SK-N-SH (cell line): ENCODE measurements at regions not wholly inside any gene's neighbourhood (a gene's known extent, or its start where the extent isn't known, plus 50 kb on each side); places are given as distances from the start of the nearest gene placed in this dataset.

Experiments used
- CTCF ChIA-PET: fragments of 300-600, 350-600 bp; formaldehyde crosslinking; extraction: SDS; loops from one replicate; lab custom pipeline; 2021; lab: Yijun Ruan, JAX
- POLR2A ChIA-PET: fragments of 350-600 bp; sonication (Branson Sonifier 250); formaldehyde crosslinking; extraction: SDS; loops from one replicate; lab custom pipeline; 2020; ENCODE audit warnings: antibody characterized with exemption, inconsistent platforms; lab: Yijun Ruan, JAX
- DNase-seq: peaks from one replicate; pipeline ENCODE4 v3.0.0; 2012
- H2AFZ ChIP-seq: fragments of 200-600 bp; sonication (generic); 2 replicates; pipeline ENCODE4 v1.8.1; 2016; ENCODE audit warnings: antibody characterized with exemption, mild to moderate bottlenecking, low read depth
- H3F3A ChIP-seq: fragments of 200-600 bp; sonication (generic); replicated peaks from 2 replicates; pipeline ENCODE3; 2016; ENCODE audit warnings: antibody characterized with exemption, mild to moderate bottlenecking; ENCODE audit not compliant: insufficient read depth
- H3K27ac ChIP-seq, 2 experiments: fragments of 200-500 bp in 1 of 2; fragments of 200-600 bp in 1 of 2; sonication (Bioruptor generic) in 1 of 2; sonication (generic), shearing (Covaris generic) in 1 of 2; 2 replicates each; pipeline versions ENCODE4 v1.5.1 to v1.6.1; 2014 to 2016; ENCODE audit warnings: low read depth in 2 of 2, inconsistent platforms in 1 of 2, low read length in 1 of 2, mild to moderate bottlenecking in 1 of 2, mixed read lengths in 1 of 2
- H3K27me3 ChIP-seq: fragments of 200-600 bp; sonication (generic), shearing (Covaris generic); 2 replicates; pipeline ENCODE4 v1.6.1; 2016; ENCODE audit warnings: mixed run types; ENCODE audit not compliant: insufficient read depth
- H3K36me3 ChIP-seq, 2 experiments: fragments of 200-500 bp in 1 of 2; fragments of 200-600 bp in 1 of 2; sonication (Bioruptor generic) in 1 of 2; sonication (generic) in 1 of 2; replicated peaks in 1 of 2; 2 replicates each; pipeline versions ENCODE3 to v1.5.1; 2014 to 2016; ENCODE audit warnings: low read length in 1 of 2, mild to moderate bottlenecking in 1 of 2; ENCODE audit not compliant: insufficient read depth in 2 of 2, control insufficient read depth in 1 of 2
- H3K4me1 ChIP-seq, 2 experiments: fragments of 200-500 bp in 1 of 2; fragments of 200-600 bp in 1 of 2; sonication (Bioruptor generic) in 1 of 2; sonication (generic), shearing (Covaris generic) in 1 of 2; 2 replicates each; pipeline versions ENCODE4 v1.5.1 to v1.6.1; 2014 to 2016; ENCODE audit warnings: low read depth in 1 of 2, low read length in 1 of 2, mixed run types in 1 of 2; ENCODE audit not compliant: insufficient read depth in 2 of 2, control insufficient read depth in 1 of 2
- H3K4me2 ChIP-seq: fragments of 200-600 bp; sonication (generic), shearing (Covaris generic); 2 replicates; pipeline ENCODE4 v1.6.1; 2017; ENCODE audit warnings: mixed run types
- H3K4me3 ChIP-seq, 2 experiments: fragments of 200-500 bp in 1 of 2; fragments of 200-600 bp in 1 of 2; sonication (Bioruptor generic) in 1 of 2; sonication (generic), shearing (Covaris generic) in 1 of 2; 2 replicates each; pipeline versions ENCODE4 v1.5.1 to v1.8.1; 2014 to 2016; ENCODE audit warnings: low read depth in 2 of 2, inconsistent platforms in 1 of 2, low read length in 1 of 2, mild to moderate bottlenecking in 1 of 2, mixed read lengths in 1 of 2, moderate library complexity in 1 of 2
- H3K79me2 ChIP-seq: fragments of 200-600 bp; sonication (generic); 2 replicates; pipeline ENCODE4 v1.8.1; 2017; ENCODE audit warnings: mild to moderate bottlenecking; ENCODE audit not compliant: insufficient read depth
- H3K9ac ChIP-seq: fragments of 200-600 bp; sonication (generic); 2 replicates; pipeline ENCODE4 v1.6.1; 2017; ENCODE audit warnings: mixed run types
- H3K9me2 ChIP-seq: fragments of 200-600 bp; sonication (generic); 2 replicates; pipeline ENCODE4 v1.6.1; 2017; ENCODE audit warnings: mixed run types
- H3K9me3 ChIP-seq: fragments of 200-600 bp; sonication (generic); 2 replicates; pipeline ENCODE4 v1.6.1; 2017; ENCODE audit warnings: mixed run types, mild to moderate bottlenecking, moderate library complexity
- H4K20me1 ChIP-seq: fragments of 200-600 bp; sonication (generic); 2 replicates; pipeline ENCODE4 v1.6.1; 2017; ENCODE audit warnings: mild to moderate bottlenecking, mixed run types; ENCODE audit not compliant: insufficient read depth
- CHD2 ChIP-seq: fragments of 150-350 bp; IDR thresholded peaks from 2 replicates; pipeline ENCODE4 v1.6.1; 2018; ENCODE audit warnings: low read length; ENCODE audit not compliant: partially characterized antibody
- ELF1 ChIP-seq: IDR thresholded peaks from 2 replicates; pipeline ENCODE4 v1.4.0; 2012
- EP300 ChIP-seq, 2 experiments: IDR thresholded peaks; 2 replicates each; pipeline versions ENCODE4 v1.4.0 to v1.6.1; 2012; ENCODE audit warnings: borderline replicate concordance in 1 of 2, low read depth in 1 of 2, low read length in 1 of 2
- EZH2phosphoT487 ChIP-seq: fragments of 200-600 bp; sonication (generic); IDR thresholded peaks from 2 replicates; pipeline ENCODE4 v1.6.1; 2017; ENCODE audit warnings: low read depth, mixed run types, mild to moderate bottlenecking, antibody characterized with exemption, moderate library complexity, borderline replicate concordance
- MXI1 ChIP-seq: IDR thresholded peaks from 2 replicates; pipeline ENCODE4 v1.6.1; 2012; ENCODE audit warnings: mild to moderate bottlenecking, low read depth, low read length, improper control_type of control experiment
- POLR2AphosphoS5 ChIP-seq: IDR thresholded peaks from 2 replicates; pipeline ENCODE4 v1.6.1; 2012; ENCODE audit warnings: low read depth, low read length
- REST ChIP-seq: IDR thresholded peaks from 2 replicates; pipeline ENCODE4 v1.6.1; 2012; ENCODE audit warnings: mild to moderate bottlenecking, low read depth, low read length, moderate library complexity
- RFX5 ChIP-seq: IDR thresholded peaks from 2 replicates; pipeline ENCODE4 v1.6.1; 2012; ENCODE audit warnings: mild to moderate bottlenecking, improper control_type of control experiment, low read length
- RXRA ChIP-seq: IDR thresholded peaks from 2 replicates; pipeline ENCODE4 v1.4.0; 2012; ENCODE audit warnings: low read depth, mild to moderate bottlenecking, borderline replicate concordance
- YY1 ChIP-seq: IDR thresholded peaks from 2 replicates; pipeline ENCODE4 v1.4.0; 2012; ENCODE audit warnings: low read depth, mild to moderate bottlenecking
- ZBTB33 ChIP-seq: IDR thresholded peaks from 2 replicates; pipeline ENCODE4 v1.4.0; 2012; ENCODE audit warnings: low read depth, borderline replicate concordance
- WGBS: methylation state at CpG from one replicate; pipeline ENCODE4 v1.1.6; 2017; ENCODE audit warnings: low lambda C conversion rate; 5-methylcytosine and 5-hydroxymethylcytosine counted together

- H3K9ac ChIP-seq: no peak overlapping the region
- H3K4me1 ChIP-seq: peaks cover 0 to 51% of the 10 kb centered on the region in 2 experiments; a peak in 2 of 4 replicates
- H2AFZ ChIP-seq: no peak overlapping the region
- ChIA-PET CTCF (interaction anchor here (0.8 to 31.1 kb wide), 9 partner anchors 9 to 81 kb away, joined by 3 to 766 read pairs (median 3); no protein-coding TSS in a partner anchor), POLR2A (interaction anchor here (1.4 kb wide), 1 partner anchor 58 kb away, joined by 3 read pairs; no protein-coding TSS in a partner anchor)
- no peaks in the 10 kb centered on the region for H4K20me1 ChIP-seq
- H3K9me3 ChIP-seq: no peaks in the 10 kb centered on the region
- peak overlapping the region in 1 of 2 experiments; percentile 98; a peak in 1 of 4 replicates for H3K27ac ChIP-seq
- DNase-seq: no peak
- H3K79me2 ChIP-seq: no peaks in the 10 kb centered on the region
- H3K36me3 ChIP-seq: no peaks in the 10 kb centered on the region
- TF ChIP-seq REST: no peak
- TF ChIP-seq YY1: no peak
- no peak for TF ChIP-seq ELF1
- TF ChIP-seq RFX5: no peak
- no peak for TF ChIP-seq POLR2AphosphoS5
- no peak for TF ChIP-seq ZBTB33
- no peak overlapping the region for H3K4me3 ChIP-seq
- H3K27me3 ChIP-seq: no peaks in the 10 kb centered on the region
- no peak overlapping the region for H3K4me2 ChIP-seq
- 76% methylated on average over 12 of the region's 12 CpGs for WGBS
- H3F3A ChIP-seq: no peaks in the 10 kb centered on the region
- no peaks in the 10 kb centered on the region for H3K9me2 ChIP-seq
These were observed 57.1 kb upstream of the POLG start for GRCh38 chr15:89391685-89392257.

- H3K27ac ChIP-seq: peak overlapping the region in 1 of 2 experiments; percentile 98; a peak in 2 of 4 replicates
- WGBS: 53% methylated on average over 13 of the region's 19 CpGs
These were observed 55.4 kb upstream of the POLG start for GRCh38 chr15:89389841-89390603.

More at GRCh38 chr15:89389841-89390603, 55.4 kb upstream of the POLG start:
- Histone ChIP-seq H3K79me2 (no peaks in the 10 kb centered on the region), H3K36me3 (no peaks in the 10 kb centered on the region), H3K4me1 (peaks cover 0 to 61% of the 10 kb centered on the region in 2 experiments; a peak in 2 of 4 replicates), H3K4me3 (no peak overlapping the region), H3K27me3 (no peaks in the 10 kb centered on the region), H3K4me2 (no peak overlapping the region), H3K9ac (no peak overlapping the region), H3K9me2 (no peaks in the 10 kb centered on the region), H3F3A (no peaks in the 10 kb centered on the region), H2AFZ (no peak overlapping the region), H4K20me1 (no peaks in the 10 kb centered on the region)
- ChIA-PET POLR2A (interaction anchor here (0.7 to 2.3 kb wide), 6 partner anchors 9 to 60 kb away, joined by 3 to 19 read pairs (median 6); no protein-coding TSS in a partner anchor), CTCF (interaction anchor here (0.7 to 31.1 kb wide), 10 partner anchors 8 to 82 kb away, joined by 3 to 766 read pairs (median 10); no protein-coding TSS in a partner anchor)
- peak; percentile 29 for TF ChIP-seq CHD2
- peak in 1 of 2 experiments; percentile 40; a peak in 2 of 4 replicates for TF ChIP-seq EP300 (IDR thresholded peaks at IDR 0.05; ENCODE audit: borderline replicate concordance in 1 of 2, low read depth in 1 of 2, low read length in 1 of 2)
- no peak for TF ChIP-seq EZH2phosphoT487
- TF ChIP-seq MXI1: 0 out of 2 replicates have a peak, but pooled peaks have one; percentile 35
- no peak for TF ChIP-seq RXRA
- TF ChIP-seq, all 33 proteins: peak for 3
- DNase-seq: peak; percentile 83
- no peaks in the 10 kb centered on the region for H3K9me3 ChIP-seq
